ENCODE measurements at regions not wholly inside any gene's neighbourhood (a gene's known extent, or its start where the extent isn't known, plus 50 kb on each side); places are given as distances from the start of the nearest gene placed in this dataset.

GRCh38 chr21:28154121-28154520 is 838.6 kb downstream of the LTN1 start:
- Histone ChIP-seq H3K36me3 (no peaks in the 10 kb centered on the region), H3K4me1 (no peaks in the 10 kb centered on the region), H3K27ac (no peak overlapping the region), H3K27me3 (no peaks in the 10 kb centered on the region), H3K9me3 (no peaks in the 10 kb centered on the region), H3K4me3 (no peak overlapping the region)
- TF ChIP-seq POLR2A (IDR thresholded peaks at IDR 0.05), result no peak
- no peak for DNase-seq
- intact Hi-C loops (cut with DNase I; ENCODE audit: low total_unique reads), result no loop called here

GRCh38 chr21:28152732-28153131 is 839.9 kb downstream of the LTN1 start:
- H3K4me1 ChIP-seq, result no peaks in the 10 kb centered on the region
- intact Hi-C loops (cut with DNase I; ENCODE audit: low total_unique reads), result no loop called here
- TF ChIP-seq, protein P1, sequence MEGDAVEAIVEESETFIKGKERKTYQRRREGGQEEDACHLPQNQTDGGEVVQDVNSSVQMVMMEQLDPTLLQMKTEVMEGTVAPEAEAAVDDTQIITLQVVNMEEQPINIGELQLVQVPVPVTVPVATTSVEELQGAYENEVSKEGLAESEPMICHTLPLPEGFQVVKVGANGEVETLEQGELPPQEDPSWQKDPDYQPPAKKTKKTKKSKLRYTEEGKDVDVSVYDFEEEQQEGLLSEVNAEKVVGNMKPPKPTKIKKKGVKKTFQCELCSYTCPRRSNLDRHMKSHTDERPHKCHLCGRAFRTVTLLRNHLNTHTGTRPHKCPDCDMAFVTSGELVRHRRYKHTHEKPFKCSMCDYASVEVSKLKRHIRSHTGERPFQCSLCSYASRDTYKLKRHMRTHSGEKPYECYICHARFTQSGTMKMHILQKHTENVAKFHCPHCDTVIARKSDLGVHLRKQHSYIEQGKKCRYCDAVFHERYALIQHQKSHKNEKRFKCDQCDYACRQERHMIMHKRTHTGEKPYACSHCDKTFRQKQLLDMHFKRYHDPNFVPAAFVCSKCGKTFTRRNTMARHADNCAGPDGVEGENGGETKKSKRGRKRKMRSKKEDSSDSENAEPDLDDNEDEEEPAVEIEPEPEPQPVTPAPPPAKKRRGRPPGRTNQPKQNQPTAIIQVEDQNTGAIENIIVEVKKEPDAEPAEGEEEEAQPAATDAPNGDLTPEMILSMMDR (IDR thresholded peaks at IDR 0.05), result no peak
- no peak for TF ChIP-seq POLR2A (IDR thresholded peaks at IDR 0.05)
- H3K9me3 ChIP-seq, result no peaks in the 10 kb centered on the region
- H3K4me3 ChIP-seq, result no peak overlapping the region
- H3K36me3 ChIP-seq, result no peaks in the 10 kb centered on the region
- no peak for DNase-seq
- no peaks in the 10 kb centered on the region for H3K27me3 ChIP-seq
- H3K27ac ChIP-seq, result no peak overlapping the region

GRCh38 chr21:28151758-28152157 is 840.9 kb downstream of the LTN1 start:
- Histone ChIP-seq H3K36me3 (no peaks in the 10 kb centered on the region), H3K27ac (no peak overlapping the region), H3K27me3 (no peaks in the 10 kb centered on the region), H3K9me3 (no peaks in the 10 kb centered on the region), H3K4me1 (no peaks in the 10 kb centered on the region), H3K4me3 (no peak overlapping the region)
- no peak for DNase-seq
- TF ChIP-seq POLR2A (IDR thresholded peaks at IDR 0.05), result no peak
- TF ChIP-seq, protein P1 (IDR thresholded peaks at IDR 0.05), result no peak
- intact Hi-C loops (cut with DNase I; ENCODE audit: low total_unique reads), result no loop called here

DNA sequence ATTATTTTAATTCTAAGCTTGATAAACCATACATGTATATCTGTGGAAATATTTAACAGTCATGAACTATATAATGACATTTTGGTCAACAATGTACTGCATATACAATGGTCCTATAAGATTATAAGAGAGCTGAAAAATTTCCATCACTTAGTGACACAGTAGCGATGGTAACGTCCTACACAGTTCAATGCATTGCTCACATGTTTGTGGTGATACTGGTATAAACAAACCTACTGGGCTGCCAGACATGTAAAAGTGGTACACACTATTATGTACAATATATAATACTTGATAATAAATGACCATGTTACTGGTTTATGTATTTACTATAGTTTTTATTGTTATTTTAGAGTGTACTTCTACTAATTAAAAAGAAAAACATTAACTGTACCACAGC is 841.9 kb downstream of the LTN1 start:
- Histone ChIP-seq H3K27ac (no peak overlapping the region), H3K36me3 (no peaks in the 10 kb centered on the region), H3K4me3 (no peak overlapping the region), H3K9me3 (no peaks in the 10 kb centered on the region), H3K27me3 (no peaks in the 10 kb centered on the region), H3K4me1 (no peaks in the 10 kb centered on the region)
- intact Hi-C loops (cut with DNase I; ENCODE audit: low total_unique reads), result no loop called here
- no peak for DNase-seq
- TF ChIP-seq, protein P1 (IDR thresholded peaks at IDR 0.05), result no peak
- TF ChIP-seq POLR2A (IDR thresholded peaks at IDR 0.05), result no peak

DNA sequence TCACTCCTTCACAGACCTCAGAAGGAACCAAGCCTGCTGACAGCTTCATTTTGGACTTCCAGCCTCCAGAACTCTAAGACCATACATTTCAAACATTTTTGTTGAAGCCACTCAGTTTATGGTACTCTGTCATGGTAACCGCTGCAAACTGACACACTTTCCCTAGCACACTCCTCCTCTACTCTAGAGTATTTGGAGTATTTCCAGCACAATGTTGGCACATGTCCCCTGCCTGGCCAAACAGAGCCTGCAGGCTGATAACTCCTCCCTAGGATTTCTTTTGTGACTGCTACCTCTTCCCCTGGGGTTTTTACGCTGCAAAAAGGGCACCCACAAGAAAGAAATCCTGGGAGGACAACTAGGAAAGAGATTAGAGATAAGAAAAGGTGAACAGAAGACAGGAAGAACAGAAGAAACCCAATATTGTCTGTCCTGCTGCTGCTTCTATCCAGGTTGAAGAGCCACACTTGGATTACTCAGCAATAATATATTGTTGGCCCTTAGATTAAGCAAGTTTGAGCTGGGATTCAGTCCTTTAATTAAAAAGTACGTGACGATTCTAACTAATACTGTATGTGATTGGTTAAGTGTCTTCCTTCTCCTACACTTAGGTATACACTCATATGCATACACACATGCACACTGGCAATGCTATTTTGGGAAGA is 844.1 kb downstream of the LTN1 start:
- TF ChIP-seq, protein P1 (IDR thresholded peaks at IDR 0.05), result no peak
- no peak for TF ChIP-seq POLR2A (IDR thresholded peaks at IDR 0.05)
- intact Hi-C loops (cut with DNase I; ENCODE audit: low total_unique reads), result no loop called here
- H3K4me1 ChIP-seq, result no peaks in the 10 kb centered on the region
- H3K27ac ChIP-seq, result no peak overlapping the region
- H3K27me3 ChIP-seq, result no peaks in the 10 kb centered on the region
- no peak overlapping the region for H3K4me3 ChIP-seq
- no peaks in the 10 kb centered on the region for H3K36me3 ChIP-seq
- no peak for DNase-seq
- H3K9me3 ChIP-seq, result no peaks in the 10 kb centered on the region

GRCh38 chr21:28144653-28145052 is 848.0 kb downstream of the LTN1 start:
- H3K9me3 ChIP-seq, result no peaks in the 10 kb centered on the region
- DNase-seq, result no peak
- H3K4me3 ChIP-seq, result no peak overlapping the region
- no peak overlapping the region for H3K27ac ChIP-seq
- H3K36me3 ChIP-seq, result no peaks in the 10 kb centered on the region
- intact Hi-C loops (cut with DNase I; ENCODE audit: low total_unique reads), result no loop called here
- no peaks in the 10 kb centered on the region for H3K27me3 ChIP-seq
- no peaks in the 10 kb centered on the region for H3K4me1 ChIP-seq
- TF ChIP-seq, protein P1 (IDR thresholded peaks at IDR 0.05), result no peak
- TF ChIP-seq POLR2A (IDR thresholded peaks at IDR 0.05), result no peak

All from uterus (tissue), 3 donors.